ENCODE measurements at regions not wholly inside any gene's neighbourhood (a gene's known extent, or its start where the extent isn't known, plus 50 kb on each side); places are given as distances from the start of the nearest gene placed in this dataset.

- TF ChIP-seq CTCF (IDR thresholded peaks at IDR 0.05; ENCODE audit: poor library complexity), result no peak
- TF ChIP-seq EZH2 (IDR thresholded peaks at IDR 0.05; ENCODE audit: borderline replicate concordance), result no peak
These were observed 528.2 kb downstream of the HDGFL1 start for GRCh38 chr6:23097566-23097965.
